Natural killer cell (primary cell): ENCODE measurements at regions not wholly inside any gene's neighbourhood (a gene's known extent, or its start where the extent isn't known, plus 50 kb on each side); places are given as distances from the start of the nearest gene placed in this dataset.
"Not testable (repeated sequence)": the region's sequence is repeated elsewhere in the genome, so short reads cannot be mapped to it uniquely, and the experiment has no call there.

ENCODE experiments used
- ATAC-seq, 3 donors: fragments of 150-1000 bp in 2 of 3; fragments of 200-7000 bp in 1 of 3; cut with Tn5 transposase; 1 replicate in 1 of 3; 2 replicates in 2 of 3; pipeline ENCODE4 v1.10.0; 2021; ENCODE audit warnings: mild to moderate bottlenecking in 2 of 3, moderate library complexity in 2 of 3
- DNase-seq, 2 donors: peaks; one replicate each; pipeline versions ENCODE4 v3.0.0 to v3.0.0-alpha.2; 2013 to 2021; ENCODE audit warnings: mixed read lengths in 1 of 2
- H3K27ac ChIP-seq: one replicate; pipeline ENCODE4 v1.5.1; 2013; ENCODE audit warnings: mild to moderate bottlenecking, low read length
- H3K27me3 ChIP-seq: one replicate; pipeline ENCODE4 v1.6.1; 2013; ENCODE audit warnings: low read length; ENCODE audit not compliant: control insufficient read depth, insufficient read depth
- H3K36me3 ChIP-seq: one replicate; pipeline ENCODE4 v1.6.1; 2013; ENCODE audit warnings: low read length; ENCODE audit not compliant: control insufficient read depth, insufficient read depth
- H3K4me1 ChIP-seq: one replicate; pipeline ENCODE4 v1.6.1; 2013; ENCODE audit warnings: low read length; ENCODE audit not compliant: control insufficient read depth, insufficient read depth
- H3K4me3 ChIP-seq: one replicate; pipeline ENCODE4 v1.5.1; 2013; ENCODE audit warnings: low read length
- H3K9me3 ChIP-seq: one replicate; pipeline ENCODE4 v1.6.1; 2013; ENCODE audit warnings: low read length; ENCODE audit not compliant: control insufficient read depth, insufficient read depth
- H3K27ac Mint-ChIP-seq, 2 donors: one replicate each; pipeline ENCODE4 v1.8.0; 2022; ENCODE audit warnings: mild to moderate bottlenecking in 2 of 2, mixed read lengths in 2 of 2, moderate library complexity in 1 of 2
- H3K27me3 Mint-ChIP-seq, 2 donors: one replicate each; pipeline ENCODE4 v1.8.0; 2022; ENCODE audit warnings: low read depth in 2 of 2, mixed read lengths in 2 of 2
- H3K36me3 Mint-ChIP-seq: one replicate; pipeline ENCODE4 v1.8.0; 2022; ENCODE audit warnings: mixed read lengths
- H3K4me1 Mint-ChIP-seq, 2 donors: one replicate each; pipeline ENCODE4 v1.8.0; 2022; ENCODE audit warnings: mixed read lengths in 2 of 2
- H3K4me3 Mint-ChIP-seq: one replicate; pipeline ENCODE4 v1.8.0; 2022; ENCODE audit warnings: mild to moderate bottlenecking, moderate library complexity, mixed read lengths
- H3K9me3 Mint-ChIP-seq, 2 donors: one replicate each; pipeline ENCODE4 v1.8.0; 2022; ENCODE audit warnings: mixed read lengths in 2 of 2
- WGBS: methylation state at CpG from one replicate; pipeline ENCODE4 v1.1.7; 2013; ENCODE audit warnings: missing lambda C conversion rate; ENCODE audit not compliant: insufficient coverage; 5-methylcytosine and 5-hydroxymethylcytosine counted together
- intact Hi-C: fragments of 100-400 bp; cut with micrococcal nuclease; formaldehyde crosslinking; loops from one replicate; pipeline ENCODE4 v1.14.2; 2022

DNA sequence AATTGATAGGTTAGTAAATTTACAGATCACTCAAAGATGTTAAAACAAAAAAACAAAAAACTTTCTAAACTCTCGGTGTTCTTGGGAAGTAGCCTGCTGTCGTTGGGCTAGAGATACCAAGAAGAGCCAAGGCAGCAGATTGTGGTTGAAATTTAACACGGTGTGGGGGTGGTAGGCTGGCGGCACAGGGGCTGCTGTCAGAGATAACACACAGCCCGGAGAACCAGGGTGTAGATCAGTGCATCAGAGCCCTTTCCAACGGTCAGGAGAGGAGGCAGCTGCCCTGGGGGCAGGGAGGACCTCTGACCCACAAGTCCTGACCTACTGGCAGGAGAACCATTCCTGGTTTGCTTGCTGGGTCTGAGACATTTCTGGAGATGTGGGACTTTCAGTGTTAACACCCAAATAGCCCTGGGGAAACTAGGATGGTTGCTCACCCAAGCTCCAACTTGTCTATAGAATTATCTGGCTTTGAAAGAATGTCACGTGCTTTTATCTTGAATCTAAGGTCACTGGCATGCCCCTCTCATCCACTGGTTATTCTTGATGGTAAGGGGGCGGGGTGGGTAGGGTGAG is 205.2 kb upstream of the PLGLB2 start:
- not testable (repeated sequence) for H3K9me3 Mint-ChIP-seq
- ATAC-seq = peak in 2 of 3 donors; percentile 43 to 51

DNA sequence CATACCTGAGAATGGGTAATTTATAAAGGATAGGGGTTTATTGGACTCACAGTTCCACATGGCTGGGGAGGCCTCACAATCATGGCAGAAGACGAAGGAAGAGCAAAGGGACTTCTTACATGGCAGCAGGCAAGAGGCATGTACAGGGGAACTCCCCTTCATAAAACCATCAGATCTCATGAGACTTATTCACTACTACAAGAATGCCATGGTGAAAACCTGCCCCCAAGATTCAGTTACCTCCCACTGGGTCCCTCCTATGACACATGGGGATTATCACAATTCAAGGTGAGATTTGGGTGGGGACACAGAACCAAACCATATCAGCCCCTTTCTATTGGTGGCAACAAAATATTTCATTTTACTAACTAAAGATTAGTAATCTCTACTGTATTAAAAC is 204.1 kb upstream of the PLGLB2 start:
- H3K27ac Mint-ChIP-seq, H3K4me1 Mint-ChIP-seq, H3K9me3 Mint-ChIP-seq, H3K36me3 Mint-ChIP-seq, H3K36me3 ChIP-seq, H3K9me3 ChIP-seq, H3K4me3 ChIP-seq, ATAC-seq, H3K27me3 Mint-ChIP-seq, H3K27me3 ChIP-seq, H3K4me1 ChIP-seq, DNase-seq, H3K4me3 Mint-ChIP-seq, H3K27ac ChIP-seq, intact Hi-C loops: not testable (repeated sequence)
- WGBS = no CpG with 5 or more reads among the region's 1 CpG

More for the DNA sequence above, 205.2 kb upstream of the PLGLB2 start:
- H3K36me3 ChIP-seq, H3K4me1 Mint-ChIP-seq, H3K27me3 Mint-ChIP-seq, H3K9me3 ChIP-seq, intact Hi-C loops, H3K4me3 ChIP-seq, H3K27ac ChIP-seq, H3K36me3 Mint-ChIP-seq, H3K4me3 Mint-ChIP-seq, H3K4me1 ChIP-seq, H3K27me3 ChIP-seq, H3K27ac Mint-ChIP-seq: not testable (repeated sequence)
- DNase-seq = peak in 1 of 2 donors; percentile 2
- WGBS = 39% methylated on average over 2 of the region's 8 CpGs

DNA sequence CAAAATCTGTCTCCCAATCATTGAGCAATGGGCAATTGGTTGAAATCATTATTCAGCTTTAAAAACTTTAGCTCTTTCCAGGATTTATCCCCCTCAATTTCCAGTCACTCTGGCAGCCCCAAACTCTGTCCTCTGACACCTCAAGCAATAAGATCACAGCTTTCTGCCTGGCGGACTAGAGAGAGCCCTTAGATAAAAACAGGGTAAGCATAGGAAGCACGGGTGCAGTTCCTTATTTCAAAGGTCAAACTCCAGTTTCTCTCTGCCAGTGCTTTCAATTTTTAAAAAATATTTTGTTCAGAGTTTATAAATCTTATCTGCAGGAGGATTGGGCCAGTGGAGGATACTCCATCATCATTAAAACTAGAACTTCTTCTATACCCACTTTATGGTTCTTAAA is 200.8 kb upstream of the PLGLB2 start:
- DNase-seq, ATAC-seq, H3K9me3 ChIP-seq, H3K27ac Mint-ChIP-seq, H3K4me3 ChIP-seq, H3K27ac ChIP-seq, H3K36me3 ChIP-seq, H3K4me3 Mint-ChIP-seq, H3K9me3 Mint-ChIP-seq, H3K36me3 Mint-ChIP-seq, H3K4me1 Mint-ChIP-seq, H3K27me3 Mint-ChIP-seq, H3K27me3 ChIP-seq, intact Hi-C loops, H3K4me1 ChIP-seq: not testable (repeated sequence)
- 44% methylated on average over 2 of the region's 2 CpGs for WGBS

DNA sequence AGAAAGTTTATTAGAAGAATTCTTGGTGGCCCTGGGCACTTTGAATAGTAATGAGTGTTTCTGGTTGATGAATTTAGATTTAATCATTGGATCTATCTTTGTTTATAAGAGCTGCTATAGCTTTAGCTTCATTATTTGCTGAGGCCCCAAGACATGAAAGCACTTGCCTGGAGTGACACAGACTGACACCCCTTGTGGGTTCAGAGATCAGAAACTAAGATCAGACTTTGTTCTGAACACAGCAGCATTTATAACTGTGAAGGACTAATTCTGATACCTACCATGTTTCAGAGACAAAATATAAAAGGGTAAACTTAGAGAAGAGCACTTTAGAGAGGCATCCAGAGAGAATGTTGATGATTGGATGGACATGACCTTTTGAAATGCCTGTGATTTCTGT is 199.9 kb upstream of the PLGLB2 start:
- H3K4me3 ChIP-seq, H3K27me3 Mint-ChIP-seq, H3K27ac Mint-ChIP-seq, H3K9me3 ChIP-seq, H3K4me3 Mint-ChIP-seq, intact Hi-C loops, H3K9me3 Mint-ChIP-seq, ATAC-seq, H3K27ac ChIP-seq, H3K4me1 ChIP-seq, H3K36me3 Mint-ChIP-seq, H3K36me3 ChIP-seq, DNase-seq, H3K27me3 ChIP-seq, H3K4me1 Mint-ChIP-seq: not testable (repeated sequence)

DNA sequence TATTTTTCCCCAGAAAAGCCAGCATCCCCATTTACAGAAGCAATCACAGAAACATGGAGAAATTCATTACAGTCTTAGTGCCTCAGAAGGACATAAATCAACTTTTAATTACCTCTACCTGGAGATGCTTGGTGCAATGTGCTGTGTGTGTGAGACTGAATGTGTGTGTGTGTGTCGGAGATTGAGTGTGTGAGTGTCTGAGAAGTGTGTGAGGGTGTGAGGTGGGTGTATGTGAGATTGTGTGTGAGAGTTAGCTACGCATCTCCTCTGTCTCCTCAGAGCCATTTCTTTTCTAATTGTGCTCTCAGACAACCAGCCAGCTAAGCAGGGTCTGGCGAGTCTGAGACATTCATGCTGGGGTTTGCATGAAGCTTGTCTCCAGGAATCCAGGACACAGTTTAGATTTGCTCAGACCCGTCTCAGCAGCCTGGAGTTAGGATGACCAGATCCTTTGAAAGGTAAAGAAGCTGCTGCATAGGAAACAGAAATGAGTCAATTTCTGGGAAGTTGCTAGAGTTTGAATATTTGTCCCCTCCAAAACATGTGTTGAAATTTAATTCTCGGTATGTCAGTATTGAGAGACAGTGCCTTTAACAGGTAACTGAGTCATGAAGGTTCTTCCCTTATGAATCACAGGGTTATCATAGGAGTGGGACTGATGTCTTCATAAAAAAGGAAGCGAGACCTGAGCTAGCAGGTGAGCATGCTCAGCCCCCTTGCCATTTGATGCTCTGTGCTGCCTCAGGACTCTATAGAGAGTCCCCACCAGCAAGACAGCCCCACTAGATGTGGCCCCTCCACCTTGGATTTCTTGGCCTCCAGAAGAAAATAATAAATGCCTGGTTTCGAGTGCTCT is 199.0 kb upstream of the PLGLB2 start:
- H3K4me3 ChIP-seq, H3K9me3 Mint-ChIP-seq, intact Hi-C loops, H3K36me3 Mint-ChIP-seq, H3K27me3 ChIP-seq, ATAC-seq, H3K27me3 Mint-ChIP-seq, H3K4me1 ChIP-seq, H3K9me3 ChIP-seq, DNase-seq, H3K4me1 Mint-ChIP-seq, H3K27ac ChIP-seq, H3K27ac Mint-ChIP-seq, H3K4me3 Mint-ChIP-seq, H3K36me3 ChIP-seq: not testable (repeated sequence)
- WGBS = no CpG with 5 or more reads among the region's 7 CpGs

DNA sequence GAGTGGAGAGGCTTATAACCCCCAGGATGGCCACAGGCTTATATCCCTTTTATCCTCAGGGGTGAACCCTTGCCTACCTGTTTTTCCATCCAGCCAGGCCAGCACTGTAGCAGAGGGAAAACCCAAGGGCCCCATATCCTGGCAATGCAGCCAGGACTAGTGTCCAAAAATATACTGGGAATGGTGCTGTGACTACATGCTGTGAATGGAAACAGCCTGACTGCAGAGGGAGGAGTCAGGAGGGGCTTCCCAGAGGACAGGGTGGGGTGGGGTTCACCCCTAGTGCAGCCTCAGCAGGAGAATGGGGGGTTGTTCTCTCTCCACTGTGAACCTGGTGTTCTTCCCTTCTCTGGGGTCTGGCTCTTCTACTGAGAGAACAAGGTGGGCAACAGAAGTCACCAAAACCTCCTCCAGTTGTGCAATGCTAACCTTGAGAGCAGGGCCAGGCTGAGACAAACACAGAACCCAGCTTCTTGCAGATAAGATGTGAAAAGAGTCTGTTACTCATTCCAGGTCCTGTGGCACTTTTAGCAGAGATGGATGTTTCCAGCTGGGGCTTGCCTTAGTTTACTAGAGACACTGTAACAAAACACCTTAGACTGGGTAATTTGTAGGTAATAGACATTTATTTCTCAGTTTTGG is 198.2 kb upstream of the PLGLB2 start:
- H3K4me3 ChIP-seq, H3K36me3 Mint-ChIP-seq, H3K4me1 Mint-ChIP-seq, DNase-seq, H3K27ac Mint-ChIP-seq, H3K27ac ChIP-seq, H3K9me3 ChIP-seq, H3K4me3 Mint-ChIP-seq, H3K27me3 Mint-ChIP-seq, H3K36me3 ChIP-seq, H3K27me3 ChIP-seq, H3K4me1 ChIP-seq, ATAC-seq, intact Hi-C loops, H3K9me3 Mint-ChIP-seq: not testable (repeated sequence)

DNA sequence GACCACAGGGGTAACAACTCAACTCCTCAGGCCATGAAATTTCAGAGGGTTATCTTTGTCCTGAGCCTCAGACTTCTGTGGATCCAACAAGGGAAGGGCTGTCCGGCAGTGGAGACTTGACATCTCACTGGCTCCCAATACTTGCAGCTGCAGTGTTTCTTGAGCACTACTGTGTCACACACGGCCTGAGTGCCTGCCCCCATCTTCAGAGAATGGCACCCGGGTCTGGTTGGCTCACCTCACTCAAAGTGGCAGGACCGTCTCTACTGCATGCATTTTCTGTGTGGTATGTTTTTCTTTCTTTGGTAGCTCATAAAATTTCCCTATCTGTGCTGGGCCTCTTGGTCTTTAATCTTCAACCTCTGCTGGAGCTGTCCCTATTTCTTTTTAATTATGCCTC is 193.2 kb upstream of the PLGLB2 start:
- H3K27me3 ChIP-seq, ATAC-seq, H3K4me1 Mint-ChIP-seq, DNase-seq, H3K36me3 Mint-ChIP-seq, H3K9me3 ChIP-seq, H3K4me1 ChIP-seq, H3K27ac Mint-ChIP-seq, H3K4me3 ChIP-seq, H3K4me3 Mint-ChIP-seq, H3K36me3 ChIP-seq, H3K27ac ChIP-seq, intact Hi-C loops, H3K9me3 Mint-ChIP-seq, H3K27me3 Mint-ChIP-seq: not testable (repeated sequence)
- WGBS = no CpG with 5 or more reads among the region's 4 CpGs

DNA sequence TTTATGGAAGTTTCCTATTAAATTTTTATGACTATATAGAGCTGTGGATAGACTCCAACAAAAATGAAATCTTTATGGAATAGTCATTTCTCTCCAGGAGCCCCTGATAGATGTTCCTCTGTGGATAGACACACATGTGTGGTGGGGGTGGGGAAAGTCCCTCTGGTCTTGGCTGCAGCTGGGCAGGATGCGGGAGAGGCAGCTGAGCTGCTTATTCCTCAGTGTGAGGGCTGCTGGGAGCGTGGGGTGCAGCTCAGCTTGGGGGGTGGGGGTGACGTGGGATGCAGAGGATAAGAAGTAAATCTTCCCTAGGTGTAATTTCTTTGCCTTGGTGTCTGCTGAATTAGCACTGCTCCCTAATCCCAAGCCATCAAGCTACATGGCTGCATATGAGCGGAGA is 192.8 kb upstream of the PLGLB2 start:
- not testable (repeated sequence) for H3K4me1 Mint-ChIP-seq
- DNase-seq = peak in 1 of 2 donors; percentile 22
- 77% methylated on average over 2 of the region's 4 CpGs for WGBS

More for the DNA sequence above, 192.8 kb upstream of the PLGLB2 start:
- H3K27ac Mint-ChIP-seq, H3K27ac ChIP-seq, H3K9me3 Mint-ChIP-seq, ATAC-seq, intact Hi-C loops, H3K27me3 ChIP-seq, H3K36me3 ChIP-seq, H3K9me3 ChIP-seq, H3K4me1 ChIP-seq, H3K27me3 Mint-ChIP-seq, H3K4me3 ChIP-seq, H3K36me3 Mint-ChIP-seq, H3K4me3 Mint-ChIP-seq: not testable (repeated sequence)
